Smooth muscle cell (in vitro differentiated cells): ENCODE measurements at regions not wholly inside any gene's neighbourhood (a gene's known extent, or its start where the extent isn't known, plus 50 kb on each side); places are given as distances from the start of the nearest gene placed in this dataset.

ENCODE experiments used
- DNase-seq: peaks from one replicate; lab custom pipeline; 2025; ENCODE audit not compliant: unreplicated experiment; lab: John Stamatoyannopoulos, UW
- H2AFZ ChIP-seq: fragments of 200-600 bp; sonication (generic); 2 replicates; pipeline ENCODE4 v1.6.0; 2016; ENCODE audit warnings: antibody characterized with exemption, low read depth, mild to moderate bottlenecking
- H3F3A ChIP-seq: fragments of 200-600 bp; sonication (generic); 2 replicates; pipeline ENCODE4 v1.6.0; 2017; ENCODE audit warnings: antibody characterized with exemption, low read depth
- H3K27ac ChIP-seq: fragments of 200-600 bp; sonication (generic); 2 replicates; pipeline ENCODE4 v1.5.1; 2016; ENCODE audit warnings: low read depth, mild to moderate bottlenecking
- H3K27me3 ChIP-seq: fragments of 200-600 bp; sonication (generic); 2 replicates; pipeline ENCODE4 v1.6.1; 2016; ENCODE audit warnings: low read depth, mild to moderate bottlenecking
- H3K36me3 ChIP-seq: fragments of 200-600 bp; sonication (generic); 2 replicates; pipeline ENCODE4 v1.5.1; 2016; ENCODE audit warnings: low read depth
- H3K4me1 ChIP-seq: fragments of 200-600 bp; sonication (generic); 2 replicates; pipeline ENCODE4 v1.5.1; 2016; ENCODE audit warnings: low read depth
- H3K4me2 ChIP-seq: fragments of 200-600 bp; sonication (generic); 2 replicates; pipeline ENCODE4 v1.6.0; 2016; ENCODE audit warnings: mild to moderate bottlenecking
- H3K4me3 ChIP-seq: fragments of 200-600 bp; sonication (generic); 2 replicates; pipeline ENCODE4 v1.5.1; 2016; ENCODE audit warnings: mild to moderate bottlenecking
- H3K79me2 ChIP-seq: fragments of 200-600 bp; sonication (generic); 2 replicates; pipeline ENCODE4 v1.6.0; 2016; ENCODE audit warnings: low read depth, mild to moderate bottlenecking
- H3K9ac ChIP-seq: fragments of 200-600 bp; sonication (generic); 2 replicates; pipeline ENCODE4 v1.6.0; 2016; ENCODE audit warnings: low read depth
- H3K9me3 ChIP-seq: fragments of 200-600 bp; sonication (generic); replicated peaks from 2 replicates; pipeline ENCODE4 v1.5.1; 2016; ENCODE audit warnings: low read depth
- H4K20me1 ChIP-seq: fragments of 200-600 bp; sonication (generic); 2 replicates; pipeline ENCODE4 v1.6.0; 2016; ENCODE audit warnings: low read depth
- WGBS: methylation state at CpG from one replicate; pipeline ENCODE4 v1.1.7; 2016; ENCODE audit warnings: low lambda C conversion rate; 5-methylcytosine and 5-hydroxymethylcytosine counted together
- TF ChIP-seq, protein P1 (sequence below): fragments of 200-600 bp; sonication (generic); IDR thresholded peaks from 2 replicates; pipeline ENCODE4 v1.5.1; 2017; ENCODE audit warnings: borderline replicate concordance, mild to moderate bottlenecking, antibody characterized with exemption; ENCODE audit not compliant: insufficient read depth, poor library complexity, severe bottlenecking

DNA sequence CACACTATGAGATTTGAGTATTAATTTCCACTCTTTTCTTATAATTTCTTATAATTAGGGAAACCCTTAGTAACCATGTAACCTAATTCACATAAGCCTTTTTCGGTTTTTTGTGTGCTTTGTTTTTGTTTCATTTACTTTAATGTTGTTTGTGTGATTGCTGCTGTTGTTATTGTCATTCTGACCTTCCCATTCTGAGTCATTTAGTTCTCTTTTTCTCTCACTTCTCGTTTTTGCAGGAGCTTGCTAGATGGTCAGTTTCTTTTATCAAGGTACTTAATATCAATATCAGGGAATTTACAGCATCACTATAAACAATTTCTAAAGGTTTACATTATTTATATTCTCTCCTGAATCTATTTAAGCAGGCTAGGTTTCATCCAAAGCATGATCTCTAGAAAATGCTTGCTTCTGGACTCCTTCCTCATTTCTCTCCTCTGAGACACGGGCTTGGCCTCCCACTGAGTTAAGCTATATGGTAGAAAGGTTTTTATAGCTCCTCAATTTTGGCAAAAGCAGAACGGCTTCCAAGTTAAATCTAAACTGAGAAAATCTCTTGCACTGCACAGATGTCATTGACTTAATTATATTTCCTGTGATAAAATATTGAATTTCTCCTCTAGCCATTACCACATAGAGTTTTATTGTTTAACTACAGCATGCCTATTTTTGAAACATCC, 534.2 kb downstream of the NSUN3 start:
- H3K27ac ChIP-seq = no peak overlapping the region
- no peak for DNase-seq
- WGBS = 57% methylated on average over 4 of the region's 4 CpGs
- H3K4me3 ChIP-seq = no peak overlapping the region
- no peaks in the 10 kb centered on the region for H3K27me3 ChIP-seq
- no peak overlapping the region for H2AFZ ChIP-seq
- no peaks in the 10 kb centered on the region for H3F3A ChIP-seq
- H3K9me3 ChIP-seq = no peaks in the 10 kb centered on the region
- no peaks in the 10 kb centered on the region for H3K36me3 ChIP-seq
- no peaks in the 10 kb centered on the region for H3K79me2 ChIP-seq
- no peak overlapping the region for H3K9ac ChIP-seq
- H3K4me1 ChIP-seq = no peaks in the 10 kb centered on the region
- H3K4me2 ChIP-seq = no peak overlapping the region
- no peaks in the 10 kb centered on the region for H4K20me1 ChIP-seq
- TF ChIP-seq, protein P1, sequence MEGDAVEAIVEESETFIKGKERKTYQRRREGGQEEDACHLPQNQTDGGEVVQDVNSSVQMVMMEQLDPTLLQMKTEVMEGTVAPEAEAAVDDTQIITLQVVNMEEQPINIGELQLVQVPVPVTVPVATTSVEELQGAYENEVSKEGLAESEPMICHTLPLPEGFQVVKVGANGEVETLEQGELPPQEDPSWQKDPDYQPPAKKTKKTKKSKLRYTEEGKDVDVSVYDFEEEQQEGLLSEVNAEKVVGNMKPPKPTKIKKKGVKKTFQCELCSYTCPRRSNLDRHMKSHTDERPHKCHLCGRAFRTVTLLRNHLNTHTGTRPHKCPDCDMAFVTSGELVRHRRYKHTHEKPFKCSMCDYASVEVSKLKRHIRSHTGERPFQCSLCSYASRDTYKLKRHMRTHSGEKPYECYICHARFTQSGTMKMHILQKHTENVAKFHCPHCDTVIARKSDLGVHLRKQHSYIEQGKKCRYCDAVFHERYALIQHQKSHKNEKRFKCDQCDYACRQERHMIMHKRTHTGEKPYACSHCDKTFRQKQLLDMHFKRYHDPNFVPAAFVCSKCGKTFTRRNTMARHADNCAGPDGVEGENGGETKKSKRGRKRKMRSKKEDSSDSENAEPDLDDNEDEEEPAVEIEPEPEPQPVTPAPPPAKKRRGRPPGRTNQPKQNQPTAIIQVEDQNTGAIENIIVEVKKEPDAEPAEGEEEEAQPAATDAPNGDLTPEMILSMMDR = no peak

DNA sequence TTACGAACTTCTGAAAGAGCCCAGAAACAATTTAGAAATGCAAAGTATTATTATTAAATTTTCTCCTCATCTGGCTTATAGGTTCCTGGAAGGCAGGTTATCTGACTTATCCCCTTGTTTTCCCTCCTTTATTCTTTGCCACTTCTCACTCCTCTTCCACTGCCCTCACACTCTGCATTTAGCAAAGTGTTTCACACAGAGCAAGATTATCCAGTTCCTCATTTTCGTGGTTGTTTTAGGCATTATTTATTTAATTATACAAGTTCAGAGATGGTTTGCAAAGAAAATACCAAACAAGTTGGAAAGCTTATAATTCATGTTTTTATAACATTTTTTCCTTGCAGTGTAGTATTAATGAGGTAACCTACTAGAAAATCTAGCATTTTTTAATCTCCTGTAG, 544.9 kb downstream of the NSUN3 start:
- no peak overlapping the region for H3K4me3 ChIP-seq
- no peaks in the 10 kb centered on the region for H4K20me1 ChIP-seq
- H3F3A ChIP-seq = no peaks in the 10 kb centered on the region
- no peaks in the 10 kb centered on the region for H3K79me2 ChIP-seq
- TF ChIP-seq, protein P1 = no peak
- H3K27me3 ChIP-seq = no peaks in the 10 kb centered on the region
- no peak overlapping the region for H3K9ac ChIP-seq
- H3K4me1 ChIP-seq = no peaks in the 10 kb centered on the region
- H3K4me2 ChIP-seq = no peak overlapping the region
- H2AFZ ChIP-seq = no peak overlapping the region
- H3K36me3 ChIP-seq = no peaks in the 10 kb centered on the region
- H3K9me3 ChIP-seq = no peaks in the 10 kb centered on the region
- DNase-seq = no peak
- no peak overlapping the region for H3K27ac ChIP-seq
- 74% methylated on average over 2 of the region's 2 CpGs for WGBS

DNA sequence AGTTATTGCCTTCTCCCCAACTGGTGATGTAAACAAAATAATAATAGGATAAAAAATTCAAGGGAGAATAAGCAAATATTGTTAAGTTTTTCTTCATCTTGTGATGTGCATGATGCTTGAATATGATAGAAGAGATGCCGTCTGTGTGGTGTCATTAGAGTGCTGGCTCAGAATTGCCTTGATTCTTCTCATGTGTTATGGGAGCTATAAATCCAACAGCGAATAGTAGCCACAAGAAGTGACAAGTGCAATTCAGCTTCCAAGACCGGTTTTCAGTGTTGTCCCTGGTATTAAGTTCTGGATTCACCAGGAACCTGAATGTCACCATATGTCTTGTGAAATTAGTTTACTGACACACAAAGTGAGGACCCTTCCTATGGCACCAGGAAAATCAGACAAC, 547.0 kb downstream of the NSUN3 start:
- Histone ChIP-seq H3K9me3 (no peaks in the 10 kb centered on the region), H3K36me3 (no peaks in the 10 kb centered on the region), H3K9ac (no peak overlapping the region), H3K79me2 (no peaks in the 10 kb centered on the region), H3K4me3 (no peak overlapping the region), H3K4me1 (no peaks in the 10 kb centered on the region), H4K20me1 (no peaks in the 10 kb centered on the region), H3K27me3 (no peaks in the 10 kb centered on the region), H3K27ac (no peak overlapping the region), H3F3A (no peaks in the 10 kb centered on the region), H3K4me2 (no peak overlapping the region), H2AFZ (no peak overlapping the region)
- TF ChIP-seq, protein P1 = no peak
- no peak for DNase-seq
- 89% methylated on average over 3 of the region's 3 CpGs for WGBS

DNA sequence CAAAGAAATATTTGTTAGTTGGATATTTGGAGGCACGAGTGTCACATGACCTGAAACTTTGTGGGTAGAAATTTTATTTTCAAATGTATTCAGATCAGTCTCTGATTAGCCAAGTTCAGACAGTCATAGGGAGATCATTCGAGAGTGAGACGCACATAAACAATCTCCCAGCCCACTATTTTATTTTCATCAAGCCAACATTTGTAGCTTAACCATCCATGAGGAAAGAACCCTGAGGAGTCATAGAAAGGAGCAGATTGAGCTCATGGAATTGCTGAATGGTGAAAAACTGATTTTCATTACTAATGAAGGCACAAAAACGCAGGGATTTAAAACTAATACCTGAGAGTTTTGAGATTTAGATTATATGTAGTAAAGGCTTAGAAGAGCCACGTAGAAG, 548.7 kb downstream of the NSUN3 start:
- WGBS = 87% methylated on average over 5 of the region's 5 CpGs

More for the DNA sequence above, 548.7 kb downstream of the NSUN3 start:
- H3K27ac ChIP-seq = no peak overlapping the region
- H3F3A ChIP-seq = no peaks in the 10 kb centered on the region
- no peak overlapping the region for H3K4me2 ChIP-seq
- H3K79me2 ChIP-seq = no peaks in the 10 kb centered on the region
- TF ChIP-seq, protein P1 = no peak
- no peaks in the 10 kb centered on the region for H3K36me3 ChIP-seq
- no peaks in the 10 kb centered on the region for H3K27me3 ChIP-seq
- H3K4me3 ChIP-seq = no peak overlapping the region
- H3K4me1 ChIP-seq = no peaks in the 10 kb centered on the region
- no peak overlapping the region for H2AFZ ChIP-seq
- no peak for DNase-seq
- H3K9me3 ChIP-seq = no peaks in the 10 kb centered on the region
- no peak overlapping the region for H3K9ac ChIP-seq
- H4K20me1 ChIP-seq = no peaks in the 10 kb centered on the region
